GM12872 (cell line): ENCODE measurements at regions not wholly inside any gene's neighbourhood (a gene's known extent, or its start where the extent isn't known, plus 50 kb on each side); places are given as distances from the start of the nearest gene placed in this dataset.

Experiments used
- CTCF ChIP-seq: IDR thresholded peaks from 3 replicates; pipeline ENCODE4 v1.5.1; 2011; ENCODE audit warnings: low read depth, mild to moderate bottlenecking, low read length, moderate library complexity; ENCODE audit not compliant: insufficient read depth

- TF ChIP-seq CTCF, result no peak
Measured at GRCh38 chr12:91397866-91398532, 215.4 kb upstream of the DCN start.

GRCh38 chr12:91396293-91396692 lies 213.7 kb upstream of the DCN start:
- no peak for TF ChIP-seq CTCF

- TF ChIP-seq CTCF, result no peak
Measured at GRCh38 chr12:91395628-91396135, 213.1 kb upstream of the DCN start.

- TF ChIP-seq CTCF, result no peak
Measured at GRCh38 chr12:91394903-91395302, 212.3 kb upstream of the DCN start.

GRCh38 chr12:91388573-91388972 lies 206.0 kb upstream of the DCN start:
- TF ChIP-seq CTCF, result no peak

- TF ChIP-seq CTCF, result no peak
Measured at GRCh38 chr12:91387461-91388134, 205.0 kb upstream of the DCN start.

GRCh38 chr12:91384806-91385205 lies 202.2 kb upstream of the DCN start:
- TF ChIP-seq CTCF, result no peak
